Liver (tissue), 3 donors: ENCODE measurements at regions not wholly inside any gene's neighbourhood (a gene's known extent, or its start where the extent isn't known, plus 50 kb on each side); places are given as distances from the start of the nearest gene placed in this dataset.

Experiments
- ATF3 ChIP-seq: IDR thresholded peaks from 2 replicates; pipeline ENCODE4 v1.6.1; 2016; ENCODE audit warnings: antibody characterized with exemption
- CTCF ChIP-seq: fragments of 150-350 bp; IDR thresholded peaks from 2 replicates; pipeline ENCODE4 v1.5.1; 2017; ENCODE audit warnings: improper control_type of control experiment, low read depth, low read length; ENCODE audit not compliant: missing input control
- EGR1 ChIP-seq, 2 donors: IDR thresholded peaks; 2 replicates each; pipeline ENCODE4 v1.6.1; 2016 to 2018; ENCODE audit warnings: antibody characterized with exemption in 2 of 2, low read depth in 2 of 2
- FOXA2 ChIP-seq: IDR thresholded peaks from 2 replicates; pipeline ENCODE4 v1.6.1; 2016; ENCODE audit warnings: antibody characterized with exemption
- RAD21 ChIP-seq, 2 donors: IDR thresholded peaks; 2 replicates each; pipeline ENCODE4 v1.6.1; 2016; ENCODE audit warnings: antibody characterized with exemption in 2 of 2, mild to moderate bottlenecking in 2 of 2
- ZBTB33 ChIP-seq: IDR thresholded peaks from 2 replicates; pipeline ENCODE4 v1.6.1; 2016; ENCODE audit warnings: antibody characterized with exemption
- donor health status: healthy.
- donor health status: healthy.

- no peak for TF ChIP-seq RAD21 (IDR thresholded peaks at IDR 0.05)
- no peak for TF ChIP-seq CTCF
- TF ChIP-seq EGR1 (IDR thresholded peaks at IDR 0.05; ENCODE audit: low read depth in 2 of 2), result no peak
- TF ChIP-seq ZBTB33, result no peak
- no peak for TF ChIP-seq FOXA2
- TF ChIP-seq ATF3, result no peak
Measured at GRCh38 chr9:11233696-11234095, 620.9 kb upstream of the PTPRD start.
